ENCODE measurements at regions not wholly inside any gene's neighbourhood (a gene's known extent, or its start where the extent isn't known, plus 50 kb on each side); places are given as distances from the start of the nearest gene placed in this dataset.

DNA sequence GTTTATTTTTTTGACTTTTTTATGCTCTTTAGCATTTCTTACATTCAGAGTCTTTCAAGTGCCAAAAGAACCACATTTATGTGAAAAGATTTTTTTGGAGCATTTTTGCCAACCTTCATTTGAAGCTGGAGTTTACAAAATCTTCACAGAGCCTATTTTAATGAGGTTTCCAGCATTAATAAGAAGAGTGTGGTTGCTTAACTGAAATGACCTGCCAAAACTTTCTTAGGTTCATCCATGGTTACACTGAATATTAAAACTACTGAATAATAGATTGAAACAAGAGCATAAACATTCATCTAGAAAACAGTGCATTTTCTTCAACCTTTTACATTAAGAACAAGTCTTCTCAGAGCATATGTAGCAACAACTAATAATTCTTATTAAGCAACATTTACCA lies 672.3 kb upstream of the CXADR start:
- TF ChIP-seq CTCF (IDR thresholded peaks at IDR 0.05 in 8 of 11, conservative IDR thresholded peaks at IDR 0.05 in 3 of 11) (no peak), POLR2A (IDR thresholded peaks at IDR 0.05) (no peak), POLR2AphosphoS5 (IDR thresholded peaks at IDR 0.05) (no peak)

All from spleen (tissue), 7 donors.